ENCODE measurements at regions not wholly inside any gene's neighbourhood (a gene's known extent, or its start where the extent isn't known, plus 50 kb on each side); places are given as distances from the start of the nearest gene placed in this dataset.

GRCh38 chr7:109121599-109122300 lies 552.1 kb downstream of the DNAJB9 start:
- H3K4me1 ChIP-seq (ENCODE audit: control insufficient read depth, low read length) = no peaks in the 10 kb centered on the region
- no peak for TF ChIP-seq EZH2phosphoT487 (IDR thresholded peaks at IDR 0.05; ENCODE audit: borderline replicate concordance, low read length)
- TF ChIP-seq, protein P1, sequence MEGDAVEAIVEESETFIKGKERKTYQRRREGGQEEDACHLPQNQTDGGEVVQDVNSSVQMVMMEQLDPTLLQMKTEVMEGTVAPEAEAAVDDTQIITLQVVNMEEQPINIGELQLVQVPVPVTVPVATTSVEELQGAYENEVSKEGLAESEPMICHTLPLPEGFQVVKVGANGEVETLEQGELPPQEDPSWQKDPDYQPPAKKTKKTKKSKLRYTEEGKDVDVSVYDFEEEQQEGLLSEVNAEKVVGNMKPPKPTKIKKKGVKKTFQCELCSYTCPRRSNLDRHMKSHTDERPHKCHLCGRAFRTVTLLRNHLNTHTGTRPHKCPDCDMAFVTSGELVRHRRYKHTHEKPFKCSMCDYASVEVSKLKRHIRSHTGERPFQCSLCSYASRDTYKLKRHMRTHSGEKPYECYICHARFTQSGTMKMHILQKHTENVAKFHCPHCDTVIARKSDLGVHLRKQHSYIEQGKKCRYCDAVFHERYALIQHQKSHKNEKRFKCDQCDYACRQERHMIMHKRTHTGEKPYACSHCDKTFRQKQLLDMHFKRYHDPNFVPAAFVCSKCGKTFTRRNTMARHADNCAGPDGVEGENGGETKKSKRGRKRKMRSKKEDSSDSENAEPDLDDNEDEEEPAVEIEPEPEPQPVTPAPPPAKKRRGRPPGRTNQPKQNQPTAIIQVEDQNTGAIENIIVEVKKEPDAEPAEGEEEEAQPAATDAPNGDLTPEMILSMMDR (IDR thresholded peaks at IDR 0.05; ENCODE audit: low read depth, low read length, poor library complexity, severe bottlenecking) = no peak

GRCh38 chr7:109125001-109125400 lies 555.3 kb downstream of the DNAJB9 start:
- Histone ChIP-seq H4K20me1 (ENCODE audit: control insufficient read depth, insufficient read depth, low read depth, low read length) (no peaks in the 10 kb centered on the region), H3K9me3 (ENCODE audit: control insufficient read depth, insufficient read depth, low read length) (no peaks in the 10 kb centered on the region), H3F3A (ENCODE audit: control insufficient read depth, insufficient read depth) (no peaks in the 10 kb centered on the region), H3K4me3 (ENCODE audit: low read length) (no peak overlapping the region), H3K27me3 (ENCODE audit: control insufficient read depth, low read length) (no peaks in the 10 kb centered on the region), H3K79me2 (ENCODE audit: control insufficient read depth, low read length) (no peaks in the 10 kb centered on the region), H3K4me1 (ENCODE audit: control insufficient read depth, low read length) (no peaks in the 10 kb centered on the region), H3K36me3 (ENCODE audit: control insufficient read depth, low read length) (no peaks in the 10 kb centered on the region), H3K4me2 (ENCODE audit: low read length) (no peak overlapping the region), H3K9me2 (replicated peaks; ENCODE audit: control insufficient read depth, low read length) (no peaks in the 10 kb centered on the region; the same call in 1 of the 2 replicates), H3K27ac (ENCODE audit: low read depth, low read length) (no peak overlapping the region)
- TF ChIP-seq, protein P1 (IDR thresholded peaks at IDR 0.05; ENCODE audit: low read depth, low read length, poor library complexity, severe bottlenecking) = no peak
- TF ChIP-seq EZH2phosphoT487 (IDR thresholded peaks at IDR 0.05; ENCODE audit: borderline replicate concordance, low read length) = no peak

More at GRCh38 chr7:109121599-109122300, 552.1 kb downstream of the DNAJB9 start:
- Histone ChIP-seq H3K27me3 (ENCODE audit: control insufficient read depth, low read length) (no peaks in the 10 kb centered on the region), H3K36me3 (ENCODE audit: control insufficient read depth, low read length) (no peaks in the 10 kb centered on the region), H4K20me1 (ENCODE audit: control insufficient read depth, insufficient read depth, low read depth, low read length) (no peaks in the 10 kb centered on the region), H3F3A (ENCODE audit: control insufficient read depth, insufficient read depth) (no peaks in the 10 kb centered on the region), H3K9me2 (replicated peaks; ENCODE audit: control insufficient read depth, low read length) (no peaks in the 10 kb centered on the region; the same call in 1 of the 2 replicates), H3K4me3 (ENCODE audit: low read length) (no peak overlapping the region), H3K79me2 (ENCODE audit: control insufficient read depth, low read length) (no peaks in the 10 kb centered on the region), H3K9me3 (ENCODE audit: control insufficient read depth, insufficient read depth, low read length) (no peaks in the 10 kb centered on the region), H3K4me2 (ENCODE audit: low read length) (no peak overlapping the region), H3K27ac (ENCODE audit: low read depth, low read length) (no peak overlapping the region)

GRCh38 chr7:109126404-109127050 lies 556.9 kb downstream of the DNAJB9 start:
- TF ChIP-seq, protein P1 (IDR thresholded peaks at IDR 0.05; ENCODE audit: low read depth, low read length, poor library complexity, severe bottlenecking) = no peak
- no peak for TF ChIP-seq EZH2phosphoT487 (IDR thresholded peaks at IDR 0.05; ENCODE audit: borderline replicate concordance, low read length)
- H3K27me3 ChIP-seq (ENCODE audit: control insufficient read depth, low read length) = no peaks in the 10 kb centered on the region
- H3K79me2 ChIP-seq (ENCODE audit: control insufficient read depth, low read length) = no peaks in the 10 kb centered on the region
- no peaks in the 10 kb centered on the region; the same call in 1 of the 2 replicates for H3K9me2 ChIP-seq (replicated peaks; ENCODE audit: control insufficient read depth, low read length)
- no peaks in the 10 kb centered on the region for H3K36me3 ChIP-seq (ENCODE audit: control insufficient read depth, low read length)
- no peak overlapping the region for H3K4me3 ChIP-seq (ENCODE audit: low read length)
- no peaks in the 10 kb centered on the region for H3K4me1 ChIP-seq (ENCODE audit: control insufficient read depth, low read length)
- no peaks in the 10 kb centered on the region for H3F3A ChIP-seq (ENCODE audit: control insufficient read depth, insufficient read depth)
- H3K9me3 ChIP-seq (ENCODE audit: control insufficient read depth, insufficient read depth, low read length) = no peaks in the 10 kb centered on the region
- no peak overlapping the region for H3K27ac ChIP-seq (ENCODE audit: low read depth, low read length)
- H3K4me2 ChIP-seq (ENCODE audit: low read length) = no peak overlapping the region
- no peaks in the 10 kb centered on the region for H4K20me1 ChIP-seq (ENCODE audit: control insufficient read depth, insufficient read depth, low read depth, low read length)
